ENCODE measurements at regions not wholly inside any gene's neighbourhood (a gene's known extent, or its start where the extent isn't known, plus 50 kb on each side); places are given as distances from the start of the nearest gene placed in this dataset.

DNA sequence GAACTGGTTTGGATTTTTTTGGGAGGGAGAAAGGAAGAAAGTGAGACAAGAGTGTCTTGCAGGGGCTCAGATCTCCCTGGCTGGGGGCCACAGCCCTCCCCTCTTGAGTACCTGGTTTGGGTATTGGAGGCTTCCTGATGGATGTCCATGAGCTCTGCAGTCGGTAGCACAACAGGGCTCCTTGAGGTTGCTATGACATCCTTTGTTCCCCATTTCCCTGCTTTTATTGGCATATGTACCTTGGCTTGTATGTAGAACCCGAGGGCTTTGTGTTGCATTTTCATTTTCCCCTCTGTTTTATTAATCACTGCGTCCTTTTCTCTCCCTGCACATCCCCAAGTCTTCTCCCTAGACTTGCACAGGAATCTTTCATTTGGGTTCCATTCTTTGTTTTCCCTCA, 355.5 kb upstream of the TSHZ2 start (continued):
- TF ChIP-seq, protein P1, sequence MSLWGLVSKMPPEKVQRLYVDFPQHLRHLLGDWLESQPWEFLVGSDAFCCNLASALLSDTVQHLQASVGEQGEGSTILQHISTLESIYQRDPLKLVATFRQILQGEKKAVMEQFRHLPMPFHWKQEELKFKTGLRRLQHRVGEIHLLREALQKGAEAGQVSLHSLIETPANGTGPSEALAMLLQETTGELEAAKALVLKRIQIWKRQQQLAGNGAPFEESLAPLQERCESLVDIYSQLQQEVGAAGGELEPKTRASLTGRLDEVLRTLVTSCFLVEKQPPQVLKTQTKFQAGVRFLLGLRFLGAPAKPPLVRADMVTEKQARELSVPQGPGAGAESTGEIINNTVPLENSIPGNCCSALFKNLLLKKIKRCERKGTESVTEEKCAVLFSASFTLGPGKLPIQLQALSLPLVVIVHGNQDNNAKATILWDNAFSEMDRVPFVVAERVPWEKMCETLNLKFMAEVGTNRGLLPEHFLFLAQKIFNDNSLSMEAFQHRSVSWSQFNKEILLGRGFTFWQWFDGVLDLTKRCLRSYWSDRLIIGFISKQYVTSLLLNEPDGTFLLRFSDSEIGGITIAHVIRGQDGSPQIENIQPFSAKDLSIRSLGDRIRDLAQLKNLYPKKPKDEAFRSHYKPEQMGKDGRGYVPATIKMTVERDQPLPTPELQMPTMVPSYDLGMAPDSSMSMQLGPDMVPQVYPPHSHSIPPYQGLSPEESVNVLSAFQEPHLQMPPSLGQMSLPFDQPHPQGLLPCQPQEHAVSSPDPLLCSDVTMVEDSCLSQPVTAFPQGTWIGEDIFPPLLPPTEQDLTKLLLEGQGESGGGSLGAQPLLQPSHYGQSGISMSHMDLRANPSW (CRISPR knock-in tag; conservative IDR thresholded peaks at IDR 0.05; ENCODE audit: low read depth) = no peak
- TF ChIP-seq OVOL2 (CRISPR knock-in tag; IDR thresholded peaks at IDR 0.05; ENCODE audit: borderline replicate concordance) (no peak), FOXP1 (CRISPR knock-in tag; IDR thresholded peaks at IDR 0.05; ENCODE audit: borderline replicate concordance) (no peak), RORB (CRISPR knock-in tag; IDR thresholded peaks at IDR 0.05) (no peak), ZBTB21 (CRISPR knock-in tag; IDR thresholded peaks at IDR 0.05; ENCODE audit: borderline replicate concordance) (no peak), NR1H2 (CRISPR knock-in tag; IDR thresholded peaks at IDR 0.05) (no peak)
- TF ChIP-seq, protein P2, sequence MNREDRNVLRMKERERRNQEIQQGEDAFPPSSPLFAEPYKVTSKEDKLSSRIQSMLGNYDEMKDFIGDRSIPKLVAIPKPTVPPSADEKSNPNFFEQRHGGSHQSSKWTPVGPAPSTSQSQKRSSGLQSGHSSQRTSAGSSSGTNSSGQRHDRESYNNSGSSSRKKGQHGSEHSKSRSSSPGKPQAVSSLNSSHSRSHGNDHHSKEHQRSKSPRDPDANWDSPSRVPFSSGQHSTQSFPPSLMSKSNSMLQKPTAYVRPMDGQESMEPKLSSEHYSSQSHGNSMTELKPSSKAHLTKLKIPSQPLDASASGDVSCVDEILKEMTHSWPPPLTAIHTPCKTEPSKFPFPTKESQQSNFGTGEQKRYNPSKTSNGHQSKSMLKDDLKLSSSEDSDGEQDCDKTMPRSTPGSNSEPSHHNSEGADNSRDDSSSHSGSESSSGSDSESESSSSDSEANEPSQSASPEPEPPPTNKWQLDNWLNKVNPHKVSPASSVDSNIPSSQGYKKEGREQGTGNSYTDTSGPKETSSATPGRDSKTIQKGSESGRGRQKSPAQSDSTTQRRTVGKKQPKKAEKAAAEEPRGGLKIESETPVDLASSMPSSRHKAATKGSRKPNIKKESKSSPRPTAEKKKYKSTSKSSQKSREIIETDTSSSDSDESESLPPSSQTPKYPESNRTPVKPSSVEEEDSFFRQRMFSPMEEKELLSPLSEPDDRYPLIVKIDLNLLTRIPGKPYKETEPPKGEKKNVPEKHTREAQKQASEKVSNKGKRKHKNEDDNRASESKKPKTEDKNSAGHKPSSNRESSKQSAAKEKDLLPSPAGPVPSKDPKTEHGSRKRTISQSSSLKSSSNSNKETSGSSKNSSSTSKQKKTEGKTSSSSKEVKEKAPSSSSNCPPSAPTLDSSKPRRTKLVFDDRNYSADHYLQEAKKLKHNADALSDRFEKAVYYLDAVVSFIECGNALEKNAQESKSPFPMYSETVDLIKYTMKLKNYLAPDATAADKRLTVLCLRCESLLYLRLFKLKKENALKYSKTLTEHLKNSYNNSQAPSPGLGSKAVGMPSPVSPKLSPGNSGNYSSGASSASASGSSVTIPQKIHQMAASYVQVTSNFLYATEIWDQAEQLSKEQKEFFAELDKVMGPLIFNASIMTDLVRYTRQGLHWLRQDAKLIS (CRISPR knock-in tag; IDR thresholded peaks at IDR 0.05; ENCODE audit: borderline replicate concordance) = no peak
- TF ChIP-seq, protein P3, sequence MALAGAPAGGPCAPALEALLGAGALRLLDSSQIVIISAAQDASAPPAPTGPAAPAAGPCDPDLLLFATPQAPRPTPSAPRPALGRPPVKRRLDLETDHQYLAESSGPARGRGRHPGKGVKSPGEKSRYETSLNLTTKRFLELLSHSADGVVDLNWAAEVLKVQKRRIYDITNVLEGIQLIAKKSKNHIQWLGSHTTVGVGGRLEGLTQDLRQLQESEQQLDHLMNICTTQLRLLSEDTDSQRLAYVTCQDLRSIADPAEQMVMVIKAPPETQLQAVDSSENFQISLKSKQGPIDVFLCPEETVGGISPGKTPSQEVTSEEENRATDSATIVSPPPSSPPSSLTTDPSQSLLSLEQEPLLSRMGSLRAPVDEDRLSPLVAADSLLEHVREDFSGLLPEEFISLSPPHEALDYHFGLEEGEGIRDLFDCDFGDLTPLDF (CRISPR knock-in tag; IDR thresholded peaks at IDR 0.05) = no peak

DNA sequence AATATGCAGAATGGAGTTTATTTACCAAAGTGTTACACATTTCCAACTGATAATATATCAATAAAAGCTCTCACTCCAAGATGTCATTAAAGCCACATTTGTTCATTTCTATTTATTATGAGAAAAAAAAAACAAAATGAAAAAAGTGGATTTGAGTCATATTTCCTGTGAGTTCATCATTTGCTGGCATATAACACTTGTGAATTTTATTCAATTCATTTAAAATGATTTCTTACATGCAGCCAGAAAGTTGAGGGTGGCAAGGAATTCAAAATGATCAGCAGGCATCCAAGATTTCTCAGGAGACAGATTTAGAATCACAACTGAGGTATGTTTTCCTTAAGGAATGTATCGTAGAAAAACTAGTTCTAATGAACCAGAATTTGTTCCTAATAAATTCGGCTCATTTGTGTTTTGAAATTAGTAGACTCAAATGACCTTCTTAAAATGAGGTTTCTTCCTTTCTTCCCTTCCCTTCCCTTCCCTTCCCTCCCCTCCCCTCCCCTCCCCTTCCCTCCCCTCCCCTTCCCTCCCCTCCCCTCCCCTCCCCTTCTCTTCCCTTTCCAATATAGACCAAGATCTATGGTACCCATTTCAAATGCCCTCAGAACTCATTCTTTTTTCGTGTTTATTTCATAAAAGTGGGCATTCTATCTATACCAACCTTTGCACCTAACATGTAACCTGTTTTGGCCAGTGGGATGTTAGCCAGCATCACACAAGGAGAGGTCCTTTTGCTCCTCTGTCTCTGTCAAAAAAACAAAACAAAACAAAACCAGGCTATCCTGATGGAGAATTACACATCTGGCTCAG, 357.9 kb upstream of the TSHZ2 start:
- CTCF ChIA-PET = no interaction called here
- Mint-ChIP-seq H3K27me3 (ENCODE audit: low read depth) (peaks cover 4% of the 10 kb centered on the region; the same call in 1 of the 2 replicates), H3K36me3 (no peaks in the 10 kb centered on the region), H3K9me3 (peaks cover 16% of the 10 kb centered on the region; the same call in 1 of the 2 replicates), H3K4me3 (no peak overlapping the region), H3K27ac (no peak overlapping the region), H3K4me1 (peaks cover 22% of the 10 kb centered on the region)
- POLR2A ChIA-PET = no interaction called here
- ATAC-seq = no peak
- no peak for DNase-seq (ENCODE audit: low spot score)
- TF ChIP-seq ZNF317 (CRISPR knock-in tag; IDR thresholded peaks at IDR 0.05; ENCODE audit: borderline replicate concordance, low read depth) = no peak
- TF ChIP-seq SMAD4 (CRISPR knock-in tag; IDR thresholded peaks at IDR 0.05) = no peak
- TF ChIP-seq ZNF423 (CRISPR knock-in tag; IDR thresholded peaks at IDR 0.05) = no peak
- TF ChIP-seq, protein P4, sequence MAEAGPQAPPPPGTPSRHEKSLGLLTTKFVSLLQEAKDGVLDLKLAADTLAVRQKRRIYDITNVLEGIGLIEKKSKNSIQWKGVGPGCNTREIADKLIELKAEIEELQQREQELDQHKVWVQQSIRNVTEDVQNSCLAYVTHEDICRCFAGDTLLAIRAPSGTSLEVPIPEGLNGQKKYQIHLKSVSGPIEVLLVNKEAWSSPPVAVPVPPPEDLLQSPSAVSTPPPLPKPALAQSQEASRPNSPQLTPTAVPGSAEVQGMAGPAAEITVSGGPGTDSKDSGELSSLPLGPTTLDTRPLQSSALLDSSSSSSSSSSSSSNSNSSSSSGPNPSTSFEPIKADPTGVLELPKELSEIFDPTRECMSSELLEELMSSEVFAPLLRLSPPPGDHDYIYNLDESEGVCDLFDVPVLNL (CRISPR knock-in tag; IDR thresholded peaks at IDR 0.05; ENCODE audit: borderline replicate concordance, low read depth) = no peak
- no peak for TF ChIP-seq CBFB (CRISPR knock-in tag; IDR thresholded peaks at IDR 0.05; ENCODE audit: low read depth)
- TF ChIP-seq, protein P5, sequence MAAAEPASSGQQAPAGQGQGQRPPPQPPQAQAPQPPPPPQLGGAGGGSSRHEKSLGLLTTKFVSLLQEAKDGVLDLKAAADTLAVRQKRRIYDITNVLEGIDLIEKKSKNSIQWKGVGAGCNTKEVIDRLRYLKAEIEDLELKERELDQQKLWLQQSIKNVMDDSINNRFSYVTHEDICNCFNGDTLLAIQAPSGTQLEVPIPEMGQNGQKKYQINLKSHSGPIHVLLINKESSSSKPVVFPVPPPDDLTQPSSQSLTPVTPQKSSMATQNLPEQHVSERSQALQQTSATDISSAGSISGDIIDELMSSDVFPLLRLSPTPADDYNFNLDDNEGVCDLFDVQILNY (CRISPR knock-in tag; IDR thresholded peaks at IDR 0.05) = no peak

Data from WTC11 (cell line).